ENCODE measurements at regions not wholly inside any gene's neighbourhood (a gene's known extent, or its start where the extent isn't known, plus 50 kb on each side); places are given as distances from the start of the nearest gene placed in this dataset.
"Not testable (repeated sequence)": the region's sequence is repeated elsewhere in the genome, so short reads cannot be mapped to it uniquely, and the experiment has no call there.

DNA sequence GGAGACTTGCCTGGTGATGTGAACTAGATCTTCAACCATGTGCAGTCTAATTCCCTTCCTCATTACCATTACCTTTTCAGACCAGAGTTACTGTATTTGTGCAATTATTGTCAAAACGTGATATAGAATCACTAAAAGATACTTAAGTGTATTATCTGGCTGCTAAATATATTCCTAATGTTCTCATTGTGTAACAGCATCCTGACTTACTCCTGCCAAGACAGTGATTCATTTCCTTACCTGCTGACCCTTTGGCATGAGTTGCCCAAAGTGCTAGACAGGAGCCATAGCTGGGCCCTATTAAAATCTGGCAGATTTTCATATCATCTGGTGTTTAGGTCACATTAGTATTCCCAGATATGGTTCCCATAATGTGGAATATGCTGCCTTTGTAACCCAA, 598.3 kb upstream of the CAMK1G start:
- intact Hi-C loops (cut with DNase I): no loop called here
- Histone ChIP-seq H3K27ac (no peak overlapping the region), H3K4me3 (no peak overlapping the region), H3K4me1 (no peaks in the 10 kb centered on the region), H3K27me3 (no peaks in the 10 kb centered on the region), H3K36me3 (no peaks in the 10 kb centered on the region), H3K9me3 (no peaks in the 10 kb centered on the region)
- DNase-seq (ENCODE audit: low spot score in 2 of 2): no peak
- TF ChIP-seq, protein P1, sequence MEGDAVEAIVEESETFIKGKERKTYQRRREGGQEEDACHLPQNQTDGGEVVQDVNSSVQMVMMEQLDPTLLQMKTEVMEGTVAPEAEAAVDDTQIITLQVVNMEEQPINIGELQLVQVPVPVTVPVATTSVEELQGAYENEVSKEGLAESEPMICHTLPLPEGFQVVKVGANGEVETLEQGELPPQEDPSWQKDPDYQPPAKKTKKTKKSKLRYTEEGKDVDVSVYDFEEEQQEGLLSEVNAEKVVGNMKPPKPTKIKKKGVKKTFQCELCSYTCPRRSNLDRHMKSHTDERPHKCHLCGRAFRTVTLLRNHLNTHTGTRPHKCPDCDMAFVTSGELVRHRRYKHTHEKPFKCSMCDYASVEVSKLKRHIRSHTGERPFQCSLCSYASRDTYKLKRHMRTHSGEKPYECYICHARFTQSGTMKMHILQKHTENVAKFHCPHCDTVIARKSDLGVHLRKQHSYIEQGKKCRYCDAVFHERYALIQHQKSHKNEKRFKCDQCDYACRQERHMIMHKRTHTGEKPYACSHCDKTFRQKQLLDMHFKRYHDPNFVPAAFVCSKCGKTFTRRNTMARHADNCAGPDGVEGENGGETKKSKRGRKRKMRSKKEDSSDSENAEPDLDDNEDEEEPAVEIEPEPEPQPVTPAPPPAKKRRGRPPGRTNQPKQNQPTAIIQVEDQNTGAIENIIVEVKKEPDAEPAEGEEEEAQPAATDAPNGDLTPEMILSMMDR (IDR thresholded peaks at IDR 0.05): no peak

DNA sequence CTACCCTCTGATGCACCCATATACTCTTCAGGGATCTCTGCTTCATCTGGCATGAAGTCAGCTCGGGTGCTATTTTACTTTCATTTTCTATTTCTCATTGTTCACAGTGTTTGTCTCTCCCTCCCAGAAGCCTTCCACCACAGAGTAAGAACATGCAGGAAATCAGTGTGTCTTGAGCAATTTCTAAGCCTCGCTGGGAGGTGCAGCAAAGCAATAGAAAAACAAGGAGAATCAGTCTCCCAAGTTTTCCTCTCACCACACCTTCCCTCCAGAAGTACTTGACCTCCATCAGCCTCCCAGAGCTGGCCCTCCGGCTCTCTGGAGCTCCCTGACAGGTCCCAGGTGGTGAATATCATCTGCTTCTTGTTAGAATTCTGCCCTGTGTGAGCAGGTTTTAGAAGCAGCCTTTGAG, 594.7 kb upstream of the CAMK1G start:
- no peaks in the 10 kb centered on the region for H3K4me1 ChIP-seq
- TF ChIP-seq, protein P1 (IDR thresholded peaks at IDR 0.05): no peak

DNA sequence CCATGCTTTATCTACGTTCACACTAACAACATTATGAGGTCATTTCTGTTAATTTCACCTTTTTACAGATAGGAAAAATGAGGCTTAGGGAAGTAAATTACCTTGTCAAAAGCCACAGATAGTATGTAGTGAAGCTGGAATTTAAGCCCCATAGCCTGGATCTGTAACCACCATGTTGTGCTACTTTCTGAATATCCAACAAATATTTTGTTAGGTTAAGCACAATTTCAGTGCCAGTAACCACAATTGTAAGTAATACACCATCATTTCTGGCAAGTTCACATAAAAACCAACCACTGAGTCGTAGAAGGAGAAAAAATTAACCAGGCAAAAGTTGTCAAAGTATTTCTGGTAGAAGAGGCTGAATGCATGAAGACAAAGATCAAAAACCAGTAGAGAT, 593.1 kb upstream of the CAMK1G start:
- Histone ChIP-seq H3K36me3 (no peaks in the 10 kb centered on the region), H3K4me3 (no peak overlapping the region), H3K9me3 (peaks cover 0 to 3% of the 10 kb centered on the region in 2 donors), H3K27me3 (no peaks in the 10 kb centered on the region), H3K27ac (no peak overlapping the region), H3K4me1 (no peaks in the 10 kb centered on the region)
- intact Hi-C loops (cut with DNase I): no loop called here
- no peak for DNase-seq (ENCODE audit: low spot score in 2 of 2)
- TF ChIP-seq, protein P1 (IDR thresholded peaks at IDR 0.05): no peak

More for the DNA sequence above, 594.7 kb upstream of the CAMK1G start:
- H3K9me3 ChIP-seq: peaks cover 0 to 3% of the 10 kb centered on the region in 2 donors
- no peaks in the 10 kb centered on the region for H3K36me3 ChIP-seq
- no peak overlapping the region for H3K27ac ChIP-seq
- DNase-seq (ENCODE audit: low spot score in 2 of 2): no peak
- intact Hi-C loops (cut with DNase I): no loop called here
- H3K4me3 ChIP-seq: peak overlapping the region; percentile 44 to 55
- H3K27me3 ChIP-seq: no peaks in the 10 kb centered on the region

DNA sequence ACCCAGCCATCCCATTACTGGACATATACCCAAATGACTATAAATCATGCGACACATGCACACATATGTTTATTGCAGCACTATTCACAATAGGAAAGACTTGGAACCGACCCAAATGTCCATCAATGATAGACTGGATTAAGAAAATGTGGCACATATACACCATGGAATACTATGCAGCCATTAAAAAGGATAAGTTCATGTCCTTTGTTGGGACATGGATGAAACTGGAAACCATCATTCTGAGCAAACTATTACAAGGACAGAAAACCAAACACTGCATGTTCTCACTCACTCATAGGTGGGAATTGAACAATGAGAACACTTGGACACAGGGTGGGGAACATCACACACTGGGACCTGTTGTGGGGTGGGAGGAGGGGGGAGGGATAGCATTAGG, 586.5 kb upstream of the CAMK1G start:
- intact Hi-C loops (cut with DNase I): not testable (repeated sequence)

DNA sequence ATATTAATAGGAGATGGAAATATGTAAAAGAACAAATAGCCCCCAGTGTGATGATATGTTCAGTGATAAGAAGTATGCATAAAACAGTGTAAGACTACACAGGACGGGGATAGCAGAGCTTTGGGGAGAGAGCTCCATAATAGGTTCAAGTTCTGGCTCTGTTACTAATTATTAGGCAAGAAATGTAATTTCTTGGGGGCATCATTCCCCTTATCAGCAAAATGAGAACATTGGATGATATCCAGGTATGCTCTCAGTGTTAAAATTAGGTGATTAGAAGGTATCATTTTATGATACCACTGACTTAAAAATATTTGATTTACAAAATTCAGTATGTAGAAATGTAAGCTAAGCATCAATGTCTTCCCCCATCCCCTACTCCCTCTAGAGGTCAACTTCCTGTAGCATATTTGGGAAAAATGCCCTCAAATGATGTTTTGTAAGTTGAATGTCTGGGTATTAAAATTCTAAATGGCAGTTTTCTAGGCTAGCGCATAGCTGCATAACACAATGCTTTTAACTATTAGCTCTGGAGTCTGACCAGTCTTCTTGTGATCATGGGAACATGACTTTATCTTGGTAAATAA, 585.7 kb upstream of the CAMK1G start:
- H3K4me1 ChIP-seq: no peaks in the 10 kb centered on the region
- DNase-seq (ENCODE audit: low spot score in 2 of 2): no peak
- TF ChIP-seq, protein P1 (IDR thresholded peaks at IDR 0.05): peak in 1 of 3 experiments; percentile 8
- H3K27ac ChIP-seq: no peak overlapping the region
- H3K27me3 ChIP-seq: no peaks in the 10 kb centered on the region
- no peaks in the 10 kb centered on the region for H3K9me3 ChIP-seq
- H3K4me3 ChIP-seq: no peak overlapping the region
- intact Hi-C loops (cut with DNase I): no loop called here
- no peaks in the 10 kb centered on the region for H3K36me3 ChIP-seq

More for the DNA sequence above, 586.5 kb upstream of the CAMK1G start:
- not testable (repeated sequence) for H3K27ac ChIP-seq; H3K4me3 ChIP-seq; DNase-seq (ENCODE audit: low spot score in 2 of 2); H3K9me3 ChIP-seq; H3K4me1 ChIP-seq; H3K27me3 ChIP-seq; H3K36me3 ChIP-seq

DNA sequence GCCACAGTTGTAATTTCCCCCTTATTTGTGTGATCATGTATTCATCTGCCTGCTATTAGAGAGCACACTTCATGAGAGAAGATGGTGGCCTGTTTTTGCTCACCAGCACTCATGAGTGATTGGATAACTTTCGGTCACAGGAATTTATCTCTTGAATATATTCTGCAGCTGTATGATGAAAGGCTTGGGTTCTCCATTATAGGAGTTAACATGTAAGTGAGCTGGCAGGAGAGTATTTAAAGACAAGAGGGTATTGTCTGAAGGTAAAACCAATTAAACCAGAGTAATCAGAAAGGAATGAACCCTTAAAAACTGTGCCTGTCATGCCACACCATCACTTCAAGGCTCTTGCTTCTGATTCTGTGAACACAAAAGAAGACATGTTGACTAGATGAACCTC, 574.9 kb upstream of the CAMK1G start:
- TF ChIP-seq, protein P1 (IDR thresholded peaks at IDR 0.05): no peak
- Histone ChIP-seq H3K9me3 (no peaks in the 10 kb centered on the region), H3K4me3 (no peak overlapping the region), H3K36me3 (no peaks in the 10 kb centered on the region), H3K27me3 (no peaks in the 10 kb centered on the region), H3K4me1 (no peaks in the 10 kb centered on the region), H3K27ac (no peak overlapping the region)
- DNase-seq (ENCODE audit: low spot score in 2 of 2): no peak
- intact Hi-C loops (cut with DNase I): no loop called here

Data from ascending aorta (tissue), 2 donors.